Uterus (tissue), 3 donors: ENCODE measurements at regions not wholly inside any gene's neighbourhood (a gene's known extent, or its start where the extent isn't known, plus 50 kb on each side); places are given as distances from the start of the nearest gene placed in this dataset.

ENCODE experiments used
- DNase-seq, 2 donors: peaks; one replicate each; pipeline ENCODE4 v3.0.0-alpha.2; 2019 to 2020
- H3K27ac ChIP-seq, 2 donors: fragments of 200-600 bp; sonication (generic); 1 replicate in 1 of 2; 2 replicates in 1 of 2; pipeline ENCODE4 v1.5.1; 2016 to 2018
- H3K27me3 ChIP-seq, 2 donors: fragments of 200-600 bp; sonication (generic); one replicate each; pipeline ENCODE4 v1.5.1; 2018 to 2019; ENCODE audit warnings: control low read depth in 1 of 2
- H3K36me3 ChIP-seq, 2 donors: fragments of 200-600 bp; sonication (generic); one replicate each; pipeline ENCODE4 v1.5.1; 2019; ENCODE audit warnings: control low read depth in 1 of 2
- H3K4me1 ChIP-seq, 2 donors: fragments of 200-600 bp; sonication (generic); one replicate each; pipeline ENCODE4 v1.5.1; 2018 to 2019; ENCODE audit warnings: control low read depth in 1 of 2
- H3K4me3 ChIP-seq, 2 donors: fragments of 200-600 bp; sonication (generic); 1 replicate in 1 of 2; 2 replicates in 1 of 2; pipeline ENCODE4 v1.5.1; 2018 to 2019; ENCODE audit warnings: mild to moderate bottlenecking in 1 of 2
- H3K9me3 ChIP-seq, 2 donors: fragments of 200-600 bp; sonication (generic); one replicate each; pipeline ENCODE4 v1.5.1; 2019; ENCODE audit warnings: control low read depth in 1 of 2
- CTCF ChIP-seq, 4 experiments: fragments of 200-600 bp in 2 of 4; fragments of 450-650 bp in 2 of 4; sonication (generic) in 2 of 4; IDR thresholded peaks; one replicate each; pipeline ENCODE4 v1.5.1; 2016 to 2019; ENCODE audit warnings: antibody characterized with exemption in 4 of 4, mild to moderate bottlenecking in 2 of 4, moderate library complexity in 1 of 4
- POLR2A ChIP-seq, 2 donors: fragments of 450-650 bp; IDR thresholded peaks; one replicate each; pipeline ENCODE4 v1.6.1; 2016; ENCODE audit warnings: antibody characterized with exemption in 2 of 2, mild to moderate bottlenecking in 1 of 2, moderate library complexity in 1 of 2
- intact Hi-C: fragments of 100-400 bp; cut with DNase I; formaldehyde crosslinking; loops from one replicate; pipeline ENCODE4 v1.15.1; 2023; ENCODE audit warnings: low total_unique reads
- donor health status: DM: yes; HTN: yes; CAD: no.

- no peak for DNase-seq
- H3K36me3 ChIP-seq, result no peaks in the 10 kb centered on the region
- no peak overlapping the region for H3K27ac ChIP-seq
- intact Hi-C loops, result no loop called here
- H3K9me3 ChIP-seq, result no peaks in the 10 kb centered on the region
- H3K27me3 ChIP-seq, result no peaks in the 10 kb centered on the region
- H3K4me3 ChIP-seq, result no peak overlapping the region
- TF ChIP-seq POLR2A (IDR thresholded peaks at IDR 0.05), result no peak
- TF ChIP-seq CTCF (IDR thresholded peaks at IDR 0.05), result no peak
- H3K4me1 ChIP-seq, result no peaks in the 10 kb centered on the region
Measured at GRCh38 chr4:104099141-104099540, 379.4 kb upstream of the TACR3 start.

GRCh38 chr4:104093247-104093646 is 373.5 kb upstream of the TACR3 start:
- Histone ChIP-seq H3K9me3 (no peaks in the 10 kb centered on the region), H3K4me3 (no peak overlapping the region), H3K27me3 (no peaks in the 10 kb centered on the region), H3K4me1 (no peaks in the 10 kb centered on the region), H3K27ac (no peak overlapping the region), H3K36me3 (no peaks in the 10 kb centered on the region)
- intact Hi-C loops, result no loop called here
- no peak for DNase-seq
- no peak for TF ChIP-seq CTCF (IDR thresholded peaks at IDR 0.05)
- TF ChIP-seq POLR2A (IDR thresholded peaks at IDR 0.05), result no peak

GRCh38 chr4:104073229-104073628 is 353.4 kb upstream of the TACR3 start:
- intact Hi-C loops, result no loop called here
- Histone ChIP-seq H3K4me1 (no peaks in the 10 kb centered on the region), H3K4me3 (no peak overlapping the region), H3K27me3 (no peaks in the 10 kb centered on the region), H3K36me3 (no peaks in the 10 kb centered on the region), H3K27ac (no peak overlapping the region), H3K9me3 (no peaks in the 10 kb centered on the region)
- TF ChIP-seq POLR2A (IDR thresholded peaks at IDR 0.05), result no peak
- TF ChIP-seq CTCF (IDR thresholded peaks at IDR 0.05), result no peak
- no peak for DNase-seq

- intact Hi-C loops, result no loop called here
- no peaks in the 10 kb centered on the region for H3K4me1 ChIP-seq
- no peaks in the 10 kb centered on the region for H3K36me3 ChIP-seq
- no peaks in the 10 kb centered on the region for H3K27me3 ChIP-seq
- TF ChIP-seq CTCF (IDR thresholded peaks at IDR 0.05), result no peak
- no peak for TF ChIP-seq POLR2A (IDR thresholded peaks at IDR 0.05)
- DNase-seq, result no peak
- H3K4me3 ChIP-seq, result no peak overlapping the region
- H3K9me3 ChIP-seq, result no peaks in the 10 kb centered on the region
- no peak overlapping the region for H3K27ac ChIP-seq
Measured at GRCh38 chr4:104066533-104066932, 346.7 kb upstream of the TACR3 start.

GRCh38 chr4:104064646-104065577 is 345.1 kb upstream of the TACR3 start:
- DNase-seq, result no peak
- no peaks in the 10 kb centered on the region for H3K36me3 ChIP-seq
- no peak overlapping the region for H3K27ac ChIP-seq
- H3K9me3 ChIP-seq, result no peaks in the 10 kb centered on the region
- no peaks in the 10 kb centered on the region for H3K4me1 ChIP-seq
- TF ChIP-seq CTCF (IDR thresholded peaks at IDR 0.05), result peak in 3 of 4 experiments; percentile 14 to 21 (median 16)
- TF ChIP-seq POLR2A (IDR thresholded peaks at IDR 0.05), result no peak
- no peaks in the 10 kb centered on the region for H3K27me3 ChIP-seq
- intact Hi-C loops, result no loop called here
- no peak overlapping the region for H3K4me3 ChIP-seq
